OCI-LY1 (cell line): ENCODE measurements at regions not wholly inside any gene's neighbourhood (a gene's known extent, or its start where the extent isn't known, plus 50 kb on each side); places are given as distances from the start of the nearest gene placed in this dataset.

ENCODE experiments used
- H2AFZ ChIP-seq: fragments of 200-600 bp; sonication (generic), shearing (Covaris generic); 2 replicates; pipeline ENCODE4 v1.6.0; 2014; ENCODE audit warnings: antibody characterized with exemption, mild to moderate bottlenecking, low read length
- H3F3A ChIP-seq: fragments of 200-600 bp; sonication (generic), shearing (Covaris generic); 2 replicates; pipeline ENCODE4 v1.6.0; 2014; ENCODE audit warnings: mild to moderate bottlenecking, antibody characterized with exemption, low read length, moderate library complexity; ENCODE audit not compliant: insufficient read depth
- H3K27ac ChIP-seq: fragments of 200-600 bp; sonication (generic); 2 replicates; pipeline ENCODE4 v1.5.1; 2014; ENCODE audit warnings: low read length, mixed run types, mild to moderate bottlenecking, low read depth; ENCODE audit not compliant: poor library complexity, severe bottlenecking
- H3K27me3 ChIP-seq: fragments of 200-600 bp; sonication (generic); 2 replicates; pipeline ENCODE4 v1.6.0; 2014; ENCODE audit warnings: antibody characterized with exemption, mild to moderate bottlenecking, low read length, moderate library complexity; ENCODE audit not compliant: insufficient read depth
- H3K36me3 ChIP-seq: fragments of 200-600 bp; sonication (generic); 2 replicates; pipeline ENCODE4 v1.6.1; 2014; ENCODE audit warnings: mild to moderate bottlenecking, antibody characterized with exemption, low read length, moderate library complexity, mixed read lengths; ENCODE audit not compliant: insufficient read depth
- H3K4me1 ChIP-seq: fragments of 200-600 bp; sonication (generic); 2 replicates; pipeline ENCODE4 v1.5.1; 2014; ENCODE audit warnings: mild to moderate bottlenecking, low read length, moderate library complexity; ENCODE audit not compliant: insufficient read depth, severe bottlenecking
- H3K4me2 ChIP-seq: fragments of 200-600 bp; sonication (generic), shearing (Covaris generic); 2 replicates; pipeline ENCODE4 v1.6.1; 2014; ENCODE audit warnings: low read length
- H3K4me3 ChIP-seq: fragments of 200-600 bp; sonication (generic); 2 replicates; pipeline ENCODE4 v1.5.1; 2014; ENCODE audit warnings: low read length, low read depth, mild to moderate bottlenecking, mixed read lengths; ENCODE audit not compliant: poor library complexity, severe bottlenecking
- H3K79me2 ChIP-seq: fragments of 200-600 bp; shearing (Covaris generic); 2 replicates; pipeline ENCODE4 v1.6.1; 2016; ENCODE audit warnings: mixed run types, low read length, mixed read lengths; ENCODE audit not compliant: insufficient read depth
- H3K9ac ChIP-seq: fragments of 200-600 bp; sonication (generic), shearing (Covaris generic); 2 replicates; pipeline ENCODE4 v1.6.1; 2014; ENCODE audit warnings: mild to moderate bottlenecking, low read length, mixed read lengths
- H3K9me2 ChIP-seq: fragments of 200-600 bp; sonication (generic), shearing (Covaris generic); 2 replicates; pipeline ENCODE4 v1.6.1; 2014; ENCODE audit warnings: low read depth, mild to moderate bottlenecking, low read length, mixed read lengths
- H3K9me3 ChIP-seq: fragments of 200-600 bp; shearing (Covaris generic); 2 replicates; pipeline ENCODE4 v1.6.1; 2014; ENCODE audit warnings: low read length, mixed read lengths
- H4K20me1 ChIP-seq: fragments of 200-600 bp; sonication (generic), shearing (Covaris generic); 2 replicates; pipeline ENCODE4 v1.6.0; 2016; ENCODE audit warnings: mild to moderate bottlenecking, low read length; ENCODE audit not compliant: insufficient read depth
- EZH2 ChIP-seq: fragments of 200-600 bp; sonication (generic), shearing (Covaris generic); IDR thresholded peaks from 2 replicates; pipeline ENCODE4 v1.8.0; 2017; ENCODE audit warnings: borderline replicate concordance, mixed run types, mild to moderate bottlenecking, antibody characterized with exemption, low read length, moderate library complexity, mixed read lengths
- TF ChIP-seq, protein P1 (sequence below): fragments of 200-600 bp; sonication (generic), shearing (Covaris generic); IDR thresholded peaks from 2 replicates; pipeline ENCODE4 v1.5.1; 2017; ENCODE audit warnings: mild to moderate bottlenecking, antibody characterized with exemption, low read length, moderate library complexity, mixed read lengths

DNA sequence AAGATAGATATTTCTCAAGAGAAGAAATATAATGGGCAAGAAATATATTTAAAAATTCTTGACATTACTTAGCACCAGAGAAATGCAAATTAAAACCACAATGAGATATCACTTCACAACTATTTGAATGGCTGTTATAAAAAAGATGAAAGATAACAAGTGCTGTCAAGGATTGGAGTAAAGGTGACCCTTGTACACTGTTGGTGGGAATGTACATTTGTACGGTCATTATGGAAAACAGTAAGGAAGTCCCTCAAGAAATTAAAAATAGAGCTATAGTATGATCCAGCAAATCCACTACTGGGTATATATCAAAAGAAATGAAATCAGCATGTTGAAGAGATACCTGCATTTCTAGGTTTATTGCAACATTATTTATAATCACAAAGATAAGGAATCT is 326.4 kb downstream of the GBE1 start:
- Histone ChIP-seq H3K9me2 (no peaks in the 10 kb centered on the region), H3K9ac (no peak overlapping the region), H3K4me3 (no peak overlapping the region), H3K27ac (no peak overlapping the region), H3K4me2 (no peak overlapping the region), H2AFZ (no peak overlapping the region), H3K79me2 (no peaks in the 10 kb centered on the region), H4K20me1 (no peaks in the 10 kb centered on the region), H3K36me3 (no peaks in the 10 kb centered on the region), H3K9me3 (no peaks in the 10 kb centered on the region), H3K27me3 (no peaks in the 10 kb centered on the region; the same call in 1 of the 2 replicates), H3K4me1 (no peaks in the 10 kb centered on the region), H3F3A (no peaks in the 10 kb centered on the region)
- no peak for TF ChIP-seq EZH2
- TF ChIP-seq, protein P1, sequence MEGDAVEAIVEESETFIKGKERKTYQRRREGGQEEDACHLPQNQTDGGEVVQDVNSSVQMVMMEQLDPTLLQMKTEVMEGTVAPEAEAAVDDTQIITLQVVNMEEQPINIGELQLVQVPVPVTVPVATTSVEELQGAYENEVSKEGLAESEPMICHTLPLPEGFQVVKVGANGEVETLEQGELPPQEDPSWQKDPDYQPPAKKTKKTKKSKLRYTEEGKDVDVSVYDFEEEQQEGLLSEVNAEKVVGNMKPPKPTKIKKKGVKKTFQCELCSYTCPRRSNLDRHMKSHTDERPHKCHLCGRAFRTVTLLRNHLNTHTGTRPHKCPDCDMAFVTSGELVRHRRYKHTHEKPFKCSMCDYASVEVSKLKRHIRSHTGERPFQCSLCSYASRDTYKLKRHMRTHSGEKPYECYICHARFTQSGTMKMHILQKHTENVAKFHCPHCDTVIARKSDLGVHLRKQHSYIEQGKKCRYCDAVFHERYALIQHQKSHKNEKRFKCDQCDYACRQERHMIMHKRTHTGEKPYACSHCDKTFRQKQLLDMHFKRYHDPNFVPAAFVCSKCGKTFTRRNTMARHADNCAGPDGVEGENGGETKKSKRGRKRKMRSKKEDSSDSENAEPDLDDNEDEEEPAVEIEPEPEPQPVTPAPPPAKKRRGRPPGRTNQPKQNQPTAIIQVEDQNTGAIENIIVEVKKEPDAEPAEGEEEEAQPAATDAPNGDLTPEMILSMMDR, result no peak

- Histone ChIP-seq H3K4me3 (no peak overlapping the region), H3K4me1 (no peaks in the 10 kb centered on the region), H3K9me2 (no peaks in the 10 kb centered on the region), H3K27me3 (no peaks in the 10 kb centered on the region), H3K79me2 (no peaks in the 10 kb centered on the region), H3K27ac (no peak overlapping the region), H2AFZ (no peak overlapping the region), H3F3A (no peaks in the 10 kb centered on the region), H3K9ac (no peak overlapping the region), H3K36me3 (no peaks in the 10 kb centered on the region), H3K4me2 (no peak overlapping the region), H4K20me1 (no peaks in the 10 kb centered on the region), H3K9me3 (no peaks in the 10 kb centered on the region)
- no peak for TF ChIP-seq EZH2
- TF ChIP-seq, protein P1, result no peak
These were observed 327.3 kb downstream of the GBE1 start for GRCh38 chr3:81434161-81434560.

GRCh38 chr3:81433675-81434074 is 327.8 kb downstream of the GBE1 start:
- no peak overlapping the region for H3K27ac ChIP-seq
- no peak overlapping the region for H3K9ac ChIP-seq
- H4K20me1 ChIP-seq, result no peaks in the 10 kb centered on the region
- no peaks in the 10 kb centered on the region for H3F3A ChIP-seq
- no peaks in the 10 kb centered on the region for H3K27me3 ChIP-seq
- no peaks in the 10 kb centered on the region for H3K4me1 ChIP-seq
- TF ChIP-seq EZH2, result no peak
- TF ChIP-seq, protein P1, result no peak
- H3K4me3 ChIP-seq, result no peak overlapping the region
- no peak overlapping the region for H2AFZ ChIP-seq
- H3K9me3 ChIP-seq, result no peaks in the 10 kb centered on the region
- no peaks in the 10 kb centered on the region for H3K9me2 ChIP-seq
- H3K79me2 ChIP-seq, result no peaks in the 10 kb centered on the region
- H3K36me3 ChIP-seq, result no peaks in the 10 kb centered on the region
- H3K4me2 ChIP-seq, result no peak overlapping the region
